HG03575 (cell line): ENCODE measurements at regions not wholly inside any gene's neighbourhood (a gene's known extent, or its start where the extent isn't known, plus 50 kb on each side); places are given as distances from the start of the nearest gene placed in this dataset.

ENCODE experiments used
- ATAC-seq: cut with Tn5 transposase; IDR thresholded peaks from one replicate; pipeline ENCODE4 v1.9.1; 2021; ENCODE audit not compliant: unreplicated experiment, insufficient number of reproducible peaks, low FRiP score; ENCODE audit errors: extremely low read depth

GRCh38 chr5:117302473-117302872, 727.9 kb upstream of the SEMA6A start:
- ATAC-seq: no peak

GRCh38 chr5:117299936-117300328, 725.3 kb upstream of the SEMA6A start:
- ATAC-seq: no peak

- no peak for ATAC-seq
These were observed 724.8 kb upstream of the SEMA6A start for GRCh38 chr5:117299224-117299935.

- ATAC-seq: no peak
These were observed 722.2 kb upstream of the SEMA6A start for GRCh38 chr5:117296872-117297271.

GRCh38 chr5:117295941-117296340, 721.3 kb upstream of the SEMA6A start:
- ATAC-seq: no peak

DNA sequence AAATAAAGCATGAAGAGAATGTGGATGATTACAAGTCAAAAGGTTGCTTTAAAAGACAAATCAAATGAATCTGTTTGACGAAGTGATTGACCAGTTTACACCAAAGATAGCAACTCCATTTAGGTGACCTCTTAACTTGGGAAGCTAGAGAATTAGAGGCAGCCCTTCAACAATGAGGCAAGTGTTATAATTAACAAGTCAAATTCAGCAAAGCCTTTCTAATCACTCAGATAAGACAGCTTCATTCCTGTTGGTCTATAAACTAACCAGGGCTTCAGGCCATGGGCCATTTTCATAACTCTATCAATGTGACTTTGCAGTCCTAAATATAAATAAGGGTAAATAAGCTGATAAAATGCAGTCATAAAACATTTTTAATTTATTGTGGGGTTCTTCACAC, 712.2 kb upstream of the SEMA6A start:
- ATAC-seq: no peak

GRCh38 chr5:117271656-117272055, 697.0 kb upstream of the SEMA6A start:
- no peak for ATAC-seq

- no peak for ATAC-seq
These were observed 691.7 kb upstream of the SEMA6A start for GRCh38 chr5:117266280-117266679.

GRCh38 chr5:117263231-117263630, 688.6 kb upstream of the SEMA6A start:
- ATAC-seq: no peak

GRCh38 chr5:117262572-117263131, 688.0 kb upstream of the SEMA6A start:
- ATAC-seq: no peak

GRCh38 chr5:117261948-117262571, 687.4 kb upstream of the SEMA6A start:
- ATAC-seq: no peak

GRCh38 chr5:117255211-117256027, 680.8 kb upstream of the SEMA6A start:
- no peak for ATAC-seq

- no peak for ATAC-seq
These were observed 677.9 kb upstream of the SEMA6A start for GRCh38 chr5:117252566-117252965.

- no peak for ATAC-seq
These were observed 674.6 kb upstream of the SEMA6A start for GRCh38 chr5:117249086-117249815.

DNA sequence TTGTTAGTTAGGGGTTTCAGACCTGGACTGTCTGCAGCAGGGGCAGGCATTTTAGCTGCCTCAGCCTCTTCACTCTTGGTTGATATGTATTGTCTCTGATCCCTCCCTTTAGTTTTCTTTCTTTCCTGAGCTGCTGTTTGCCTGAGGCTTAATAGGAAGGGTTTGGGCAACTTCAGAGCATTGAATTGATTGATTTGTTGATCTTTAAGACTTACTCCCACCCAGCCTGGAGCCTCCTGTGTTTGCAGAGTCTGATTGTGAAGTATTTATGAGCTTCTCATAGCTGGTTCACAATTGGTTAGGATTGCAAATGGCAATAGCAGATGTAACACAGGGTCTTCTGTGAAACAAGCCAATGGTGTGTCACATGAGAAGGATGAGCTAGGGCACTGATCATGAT, 671.8 kb upstream of the SEMA6A start:
- ATAC-seq: no peak

GRCh38 chr5:117245130-117245529, 670.5 kb upstream of the SEMA6A start:
- no peak for ATAC-seq

GRCh38 chr5:117242028-117242427, 667.4 kb upstream of the SEMA6A start:
- no peak for ATAC-seq

DNA sequence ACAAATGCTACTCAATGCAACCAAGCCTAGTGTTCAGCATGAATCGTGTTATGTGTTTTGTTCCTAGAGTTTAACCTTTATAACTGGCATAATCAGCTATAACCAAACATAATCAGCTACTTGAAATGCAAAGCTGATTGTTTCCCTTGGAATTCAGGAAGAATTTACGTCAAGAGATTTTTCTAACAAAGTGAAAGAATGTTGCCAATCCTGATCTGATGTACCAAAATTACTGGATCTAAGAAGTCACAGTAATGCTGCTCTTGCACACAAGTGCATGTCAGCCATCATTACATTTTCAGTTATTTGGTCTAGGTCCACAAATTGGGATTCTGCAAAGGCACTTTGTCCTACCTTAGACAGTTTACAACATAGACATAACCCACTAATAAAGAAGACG, 662.3 kb upstream of the SEMA6A start:
- no peak for ATAC-seq

- ATAC-seq: no peak
These were observed 661.2 kb upstream of the SEMA6A start for GRCh38 chr5:117235786-117236185.
